SH-SY5Y (cell line): ENCODE measurements at regions not wholly inside any gene's neighbourhood (a gene's known extent, or its start where the extent isn't known, plus 50 kb on each side); places are given as distances from the start of the nearest gene placed in this dataset.

Source experiments
- GATA2 ChIP-seq: IDR thresholded peaks from 2 replicates; pipeline ENCODE4 v1.6.1; 2011; ENCODE audit warnings: mild to moderate bottlenecking, low read depth, low read length
- GATA3 ChIP-seq: IDR thresholded peaks from 2 replicates; pipeline ENCODE4 v1.6.1; 2011; ENCODE audit warnings: low read depth, mild to moderate bottlenecking, low read length, moderate library complexity

GRCh38 chr10:107232013-107232412 lies 67.5 kb upstream of the SORCS1 start:
- TF ChIP-seq GATA2, result no peak
- TF ChIP-seq GATA3, result no peak
